ENCODE measurements at regions not wholly inside any gene's neighbourhood (a gene's known extent, or its start where the extent isn't known, plus 50 kb on each side); places are given as distances from the start of the nearest gene placed in this dataset.

- no peaks in the 10 kb centered on the region for H3K36me3 ChIP-seq (replicated peaks; ENCODE audit: insufficient read depth, low read length)
- H3K79me2 ChIP-seq (ENCODE audit: low read length), result peaks cover 11% of the 10 kb centered on the region
- no peak overlapping the region for H3K9ac ChIP-seq (ENCODE audit: low read length)
- H3K9me2 ChIP-seq (replicated peaks; ENCODE audit: insufficient read depth, low read length), result no peaks in the 10 kb centered on the region
- TF ChIP-seq CTCF (IDR thresholded peaks at IDR 0.05; ENCODE audit: low read length) (no peak), EZH2 (optimal IDR thresholded peaks at IDR 0.05; ENCODE audit: low read depth, low read length) (no peak), EZH2phosphoT487 (IDR thresholded peaks at IDR 0.05; ENCODE audit: low read length) (no peak)
- no peaks in the 10 kb centered on the region for H3K4me1 ChIP-seq (ENCODE audit: low read length)
- H3K9me3 ChIP-seq (replicated peaks; ENCODE audit: insufficient read depth, low read length), result no peaks in the 10 kb centered on the region
- H4K20me1 ChIP-seq (ENCODE audit: insufficient read depth, low read length), result no peaks in the 10 kb centered on the region
- H3F3A ChIP-seq (ENCODE audit: insufficient read depth, low read length), result no peaks in the 10 kb centered on the region
- no peak overlapping the region for H3K4me3 ChIP-seq (ENCODE audit: low read length)
- DNase-seq, result no peak
- H3K27me3 ChIP-seq (replicated peaks; ENCODE audit: insufficient read depth, low read length), result no peaks in the 10 kb centered on the region
- H2AFZ ChIP-seq (ENCODE audit: low read length), result no peak overlapping the region
- H3K27ac ChIP-seq (ENCODE audit: low read length), result no peak overlapping the region
- no peak overlapping the region for H3K4me2 ChIP-seq (ENCODE audit: low read depth, low read length)
These were observed 86.5 kb upstream of the MACF1 start for GRCh38 chr1:39117899-39118450.

GRCh38 chr1:39122056-39122455 lies 82.4 kb upstream of the MACF1 start:
- Histone ChIP-seq H3K36me3 (replicated peaks; ENCODE audit: insufficient read depth, low read length) (no peaks in the 10 kb centered on the region), H3K4me3 (ENCODE audit: low read length) (no peak overlapping the region), H2AFZ (ENCODE audit: low read length) (no peak overlapping the region), H3K27ac (ENCODE audit: low read length) (no peak overlapping the region), H4K20me1 (ENCODE audit: insufficient read depth, low read length) (no peaks in the 10 kb centered on the region), H3K9me3 (replicated peaks; ENCODE audit: insufficient read depth, low read length) (no peaks in the 10 kb centered on the region), H3K9ac (ENCODE audit: low read length) (no peak overlapping the region), H3K9me2 (replicated peaks; ENCODE audit: insufficient read depth, low read length) (no peaks in the 10 kb centered on the region), H3K79me2 (ENCODE audit: low read length) (peaks cover 3% of the 10 kb centered on the region; the same call in 1 of the 2 replicates), H3K4me1 (ENCODE audit: low read length) (no peaks in the 10 kb centered on the region), H3F3A (ENCODE audit: insufficient read depth, low read length) (no peaks in the 10 kb centered on the region), H3K27me3 (replicated peaks; ENCODE audit: insufficient read depth, low read length) (no peaks in the 10 kb centered on the region), H3K4me2 (ENCODE audit: low read depth, low read length) (no peak overlapping the region)
- DNase-seq, result no peak
- no peak for TF ChIP-seq CTCF (IDR thresholded peaks at IDR 0.05; ENCODE audit: low read length)
- TF ChIP-seq EZH2 (optimal IDR thresholded peaks at IDR 0.05; ENCODE audit: low read depth, low read length), result no peak
- TF ChIP-seq EZH2phosphoT487 (IDR thresholded peaks at IDR 0.05; ENCODE audit: low read length), result no peak

GRCh38 chr1:39124282-39124681 lies 80.2 kb upstream of the MACF1 start:
- H3K27me3 ChIP-seq (replicated peaks; ENCODE audit: insufficient read depth, low read length), result no peaks in the 10 kb centered on the region
- DNase-seq, result no peak
- H3K4me3 ChIP-seq (ENCODE audit: low read length), result no peak overlapping the region
- no peak overlapping the region for H2AFZ ChIP-seq (ENCODE audit: low read length)
- H3K36me3 ChIP-seq (replicated peaks; ENCODE audit: insufficient read depth, low read length), result no peaks in the 10 kb centered on the region
- TF ChIP-seq EZH2 (optimal IDR thresholded peaks at IDR 0.05; ENCODE audit: low read depth, low read length), result no peak
- TF ChIP-seq EZH2phosphoT487 (IDR thresholded peaks at IDR 0.05; ENCODE audit: low read length), result no peak
- no peak for TF ChIP-seq CTCF (IDR thresholded peaks at IDR 0.05; ENCODE audit: low read length)
- no peaks in the 10 kb centered on the region for H3F3A ChIP-seq (ENCODE audit: insufficient read depth, low read length)
- H3K9me2 ChIP-seq (replicated peaks; ENCODE audit: insufficient read depth, low read length), result no peaks in the 10 kb centered on the region
- no peak overlapping the region for H3K9ac ChIP-seq (ENCODE audit: low read length)
- no peaks in the 10 kb centered on the region for H3K9me3 ChIP-seq (replicated peaks; ENCODE audit: insufficient read depth, low read length)
- H3K27ac ChIP-seq (ENCODE audit: low read length), result no peak overlapping the region
- no peaks in the 10 kb centered on the region for H4K20me1 ChIP-seq (ENCODE audit: insufficient read depth, low read length)
- H3K79me2 ChIP-seq (ENCODE audit: low read length), result no peaks in the 10 kb centered on the region
- H3K4me1 ChIP-seq (ENCODE audit: low read length), result no peaks in the 10 kb centered on the region
- H3K4me2 ChIP-seq (ENCODE audit: low read depth, low read length), result no peak overlapping the region

Data from MM.1S (cell line).